NCI-H748 (cell line): ENCODE measurements at regions not wholly inside any gene's neighbourhood (a gene's known extent, or its start where the extent isn't known, plus 50 kb on each side); places are given as distances from the start of the nearest gene placed in this dataset.
A peak's percentile ranks its signal among the peaks of the same experiment; 100 is the strongest.

Experiments
- DNase-seq: peaks from one replicate; lab custom pipeline; 2025; ENCODE audit not compliant: unreplicated experiment; lab: John Stamatoyannopoulos, UW

- DNase-seq, result no peak
These were observed 482.7 kb upstream of the MPDZ start for GRCh38 chr9:13762209-13762608.

GRCh38 chr9:13759551-13759950 lies 480.1 kb upstream of the MPDZ start:
- DNase-seq, result no peak

- DNase-seq, result no peak
These were observed 479.4 kb upstream of the MPDZ start for GRCh38 chr9:13758936-13759335.

GRCh38 chr9:13756943-13757342 lies 477.5 kb upstream of the MPDZ start:
- no peak for DNase-seq

GRCh38 chr9:13755551-13755950 lies 476.1 kb upstream of the MPDZ start:
- no peak for DNase-seq

- DNase-seq, result peak; percentile 90
These were observed 471.1 kb upstream of the MPDZ start for GRCh38 chr9:13750639-13751038.

- DNase-seq, result no peak
These were observed 470.6 kb upstream of the MPDZ start for GRCh38 chr9:13750061-13750460.

GRCh38 chr9:13746876-13747275 lies 467.4 kb upstream of the MPDZ start:
- DNase-seq, result no peak

GRCh38 chr9:13744261-13744901 lies 464.9 kb upstream of the MPDZ start:
- DNase-seq, result peak; percentile 52

- no peak for DNase-seq
These were observed 458.4 kb upstream of the MPDZ start for GRCh38 chr9:13737885-13738284.

GRCh38 chr9:13735181-13735580 lies 455.7 kb upstream of the MPDZ start:
- DNase-seq, result no peak

- DNase-seq, result no peak
These were observed 455.1 kb upstream of the MPDZ start for GRCh38 chr9:13734601-13735000.

- DNase-seq, result no peak
These were observed 452.8 kb upstream of the MPDZ start for GRCh38 chr9:13732290-13732689.

GRCh38 chr9:13731637-13732036 lies 452.1 kb upstream of the MPDZ start:
- DNase-seq, result no peak

- DNase-seq, result no peak
These were observed 450.5 kb upstream of the MPDZ start for GRCh38 chr9:13729955-13730354.

GRCh38 chr9:13728917-13729811 lies 449.7 kb upstream of the MPDZ start:
- DNase-seq, result no peak

- DNase-seq, result no peak
These were observed 448.6 kb upstream of the MPDZ start for GRCh38 chr9:13728131-13728530.

- DNase-seq, result no peak
These were observed 447.3 kb upstream of the MPDZ start for GRCh38 chr9:13726746-13727145.

- DNase-seq, result no peak
These were observed 446.0 kb upstream of the MPDZ start for GRCh38 chr9:13725516-13725915.

- DNase-seq, result no peak
These were observed 442.2 kb upstream of the MPDZ start for GRCh38 chr9:13721481-13722235.

- DNase-seq, result no peak
These were observed 440.6 kb upstream of the MPDZ start for GRCh38 chr9:13719981-13720676.
